Tibial nerve (tissue), 3 donors: ENCODE measurements at regions not wholly inside any gene's neighbourhood (a gene's known extent, or its start where the extent isn't known, plus 50 kb on each side); places are given as distances from the start of the nearest gene placed in this dataset.

ENCODE experiments used
- POLR2A ChIP-seq, 2 donors: fragments of 450-650 bp; IDR thresholded peaks; one replicate each; pipeline ENCODE4 v1.6.1; 2017; ENCODE audit warnings: antibody characterized with exemption in 2 of 2, mild to moderate bottlenecking in 2 of 2, moderate library complexity in 2 of 2
- TF ChIP-seq, protein P1 (sequence below), 5 experiments: fragments of 200-600 bp in 3 of 5; fragments of 450-650 bp in 2 of 5; sonication (generic) in 3 of 5; IDR thresholded peaks; one replicate each; pipeline ENCODE4 v1.5.1; 2016 to 2019; ENCODE audit warnings: antibody characterized with exemption in 5 of 5, mild to moderate bottlenecking in 3 of 5, moderate library complexity in 2 of 5

DNA sequence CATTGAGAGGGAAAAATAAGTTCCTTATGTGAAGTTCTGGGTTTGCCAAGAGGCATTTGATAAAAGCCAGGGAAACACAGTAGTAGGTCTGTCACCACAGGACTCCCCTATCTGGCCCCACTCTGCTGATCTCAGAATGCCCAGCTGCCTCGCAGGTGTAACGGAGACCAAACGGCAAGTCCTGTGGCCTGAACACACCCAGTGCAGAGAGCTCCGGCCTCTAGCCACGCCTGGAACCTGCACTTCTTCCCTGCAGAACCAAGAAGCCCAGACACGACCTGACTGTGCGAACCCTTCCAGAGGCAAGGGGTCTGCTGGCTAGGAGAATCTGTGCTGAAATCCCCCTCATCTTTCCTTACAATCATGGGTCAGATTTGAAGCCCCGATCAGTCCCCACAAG, 432.8 kb upstream of the B3GAT1 start:
- no peak for TF ChIP-seq POLR2A (IDR thresholded peaks at IDR 0.05)
- TF ChIP-seq, protein P1, sequence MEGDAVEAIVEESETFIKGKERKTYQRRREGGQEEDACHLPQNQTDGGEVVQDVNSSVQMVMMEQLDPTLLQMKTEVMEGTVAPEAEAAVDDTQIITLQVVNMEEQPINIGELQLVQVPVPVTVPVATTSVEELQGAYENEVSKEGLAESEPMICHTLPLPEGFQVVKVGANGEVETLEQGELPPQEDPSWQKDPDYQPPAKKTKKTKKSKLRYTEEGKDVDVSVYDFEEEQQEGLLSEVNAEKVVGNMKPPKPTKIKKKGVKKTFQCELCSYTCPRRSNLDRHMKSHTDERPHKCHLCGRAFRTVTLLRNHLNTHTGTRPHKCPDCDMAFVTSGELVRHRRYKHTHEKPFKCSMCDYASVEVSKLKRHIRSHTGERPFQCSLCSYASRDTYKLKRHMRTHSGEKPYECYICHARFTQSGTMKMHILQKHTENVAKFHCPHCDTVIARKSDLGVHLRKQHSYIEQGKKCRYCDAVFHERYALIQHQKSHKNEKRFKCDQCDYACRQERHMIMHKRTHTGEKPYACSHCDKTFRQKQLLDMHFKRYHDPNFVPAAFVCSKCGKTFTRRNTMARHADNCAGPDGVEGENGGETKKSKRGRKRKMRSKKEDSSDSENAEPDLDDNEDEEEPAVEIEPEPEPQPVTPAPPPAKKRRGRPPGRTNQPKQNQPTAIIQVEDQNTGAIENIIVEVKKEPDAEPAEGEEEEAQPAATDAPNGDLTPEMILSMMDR (IDR thresholded peaks at IDR 0.05): no peak
